ENCODE measurements at regions not wholly inside any gene's neighbourhood (a gene's known extent, or its start where the extent isn't known, plus 50 kb on each side); places are given as distances from the start of the nearest gene placed in this dataset.

DNA sequence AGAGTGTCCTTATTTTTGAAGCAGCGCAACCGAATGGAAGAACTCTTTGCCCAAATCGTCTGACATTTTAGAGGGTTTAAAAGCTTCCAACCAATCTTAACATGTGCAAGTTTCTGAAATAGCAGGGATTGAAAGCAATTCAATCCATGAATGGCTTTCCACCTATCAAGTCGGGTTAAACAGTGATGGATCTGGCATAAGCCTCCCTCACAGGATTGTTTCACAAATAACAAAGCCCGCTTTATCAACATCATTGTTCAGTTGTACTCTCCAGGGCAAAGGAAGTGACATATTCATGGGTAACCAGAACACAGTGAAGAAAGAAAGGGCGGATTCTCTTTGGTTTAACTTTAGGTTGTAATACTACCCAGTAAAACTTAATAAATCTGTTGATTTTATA is 497.3 kb downstream of the MTRR start:
- no peak for DNase-seq
- Histone ChIP-seq H3K4me3 (no peak overlapping the region), H3K9me3 (replicated peaks in 1 of 3) (no peaks in the 10 kb centered on the region), H3K4me1 (replicated peaks in 1 of 2) (no peaks in the 10 kb centered on the region), H3K27ac (no peak overlapping the region), H3K36me3 (replicated peaks in 1 of 2) (no peaks in the 10 kb centered on the region), H3K27me3 (no peaks in the 10 kb centered on the region)
- intact Hi-C loops (cut with DNase I): no loop called here
- WGBS, 4 donors: 52 to 68% (median 61%) methylated on average over 6 of the region's 6 CpGs
- TF ChIP-seq, protein P1, sequence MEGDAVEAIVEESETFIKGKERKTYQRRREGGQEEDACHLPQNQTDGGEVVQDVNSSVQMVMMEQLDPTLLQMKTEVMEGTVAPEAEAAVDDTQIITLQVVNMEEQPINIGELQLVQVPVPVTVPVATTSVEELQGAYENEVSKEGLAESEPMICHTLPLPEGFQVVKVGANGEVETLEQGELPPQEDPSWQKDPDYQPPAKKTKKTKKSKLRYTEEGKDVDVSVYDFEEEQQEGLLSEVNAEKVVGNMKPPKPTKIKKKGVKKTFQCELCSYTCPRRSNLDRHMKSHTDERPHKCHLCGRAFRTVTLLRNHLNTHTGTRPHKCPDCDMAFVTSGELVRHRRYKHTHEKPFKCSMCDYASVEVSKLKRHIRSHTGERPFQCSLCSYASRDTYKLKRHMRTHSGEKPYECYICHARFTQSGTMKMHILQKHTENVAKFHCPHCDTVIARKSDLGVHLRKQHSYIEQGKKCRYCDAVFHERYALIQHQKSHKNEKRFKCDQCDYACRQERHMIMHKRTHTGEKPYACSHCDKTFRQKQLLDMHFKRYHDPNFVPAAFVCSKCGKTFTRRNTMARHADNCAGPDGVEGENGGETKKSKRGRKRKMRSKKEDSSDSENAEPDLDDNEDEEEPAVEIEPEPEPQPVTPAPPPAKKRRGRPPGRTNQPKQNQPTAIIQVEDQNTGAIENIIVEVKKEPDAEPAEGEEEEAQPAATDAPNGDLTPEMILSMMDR (IDR thresholded peaks at IDR 0.05): no peak
- no peak for TF ChIP-seq POLR2A (IDR thresholded peaks at IDR 0.05)

DNA sequence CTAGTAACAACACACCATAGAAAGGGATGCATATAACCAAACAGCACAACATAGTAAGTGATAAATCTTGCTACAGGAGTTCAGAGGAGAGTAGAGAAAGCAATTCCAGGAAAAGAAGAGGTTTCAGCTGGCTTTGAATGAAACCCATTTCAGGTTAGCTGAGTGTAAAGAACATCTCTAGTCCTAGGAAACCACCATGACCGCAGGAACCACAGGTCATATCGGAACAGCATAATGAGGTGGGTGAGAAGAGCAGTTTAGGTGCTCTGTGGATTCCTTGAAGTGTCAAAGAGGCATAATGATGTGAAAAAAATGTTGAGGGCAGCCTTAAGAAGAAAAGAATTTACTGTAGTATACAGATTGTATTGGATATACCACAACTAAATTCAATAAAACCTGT is 507.5 kb downstream of the MTRR start:
- intact Hi-C loops (cut with DNase I): no loop called here
- WGBS, 4 donors: 44 to 87% (median 70%) methylated on average over 2 of the region's 2 CpGs

DNA sequence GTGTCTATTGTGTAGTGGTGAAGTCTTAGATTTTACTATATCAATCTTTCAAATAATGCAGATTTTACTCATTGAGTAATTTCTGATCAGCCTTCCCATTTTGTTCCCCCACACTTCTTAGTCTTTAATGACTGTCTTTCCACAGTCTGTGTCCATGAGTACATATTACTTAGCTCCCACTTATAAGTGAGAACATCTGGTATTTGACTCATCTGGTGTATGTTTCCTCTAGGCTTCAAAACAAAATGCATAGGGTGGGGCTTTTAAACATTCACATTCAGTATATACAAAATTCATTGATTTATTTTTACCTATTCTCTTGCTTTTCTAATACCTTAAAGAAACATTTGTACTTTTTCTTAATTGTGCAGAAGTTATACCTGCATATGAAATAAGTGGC is 513.0 kb downstream of the MTRR start:
- DNase-seq: no peak
- TF ChIP-seq, protein P1 (IDR thresholded peaks at IDR 0.05): no peak
- TF ChIP-seq POLR2A (IDR thresholded peaks at IDR 0.05): no peak
- intact Hi-C loops (cut with DNase I): no loop called here
- no peak overlapping the region for H3K27ac ChIP-seq
- H3K9me3 ChIP-seq (replicated peaks in 1 of 3): no peaks in the 10 kb centered on the region
- no peaks in the 10 kb centered on the region for H3K4me1 ChIP-seq (replicated peaks in 1 of 2)
- H3K4me3 ChIP-seq: no peak overlapping the region
- no peaks in the 10 kb centered on the region for H3K27me3 ChIP-seq
- no peaks in the 10 kb centered on the region for H3K36me3 ChIP-seq (replicated peaks in 1 of 2)

More for the DNA sequence above, 507.5 kb downstream of the MTRR start:
- Histone ChIP-seq H3K4me3 (no peak overlapping the region), H3K4me1 (replicated peaks in 1 of 2) (no peaks in the 10 kb centered on the region), H3K27me3 (no peaks in the 10 kb centered on the region), H3K27ac (no peak overlapping the region), H3K9me3 (replicated peaks in 1 of 3) (no peaks in the 10 kb centered on the region), H3K36me3 (replicated peaks in 1 of 2) (no peaks in the 10 kb centered on the region)
- TF ChIP-seq, protein P1 (IDR thresholded peaks at IDR 0.05): no peak
- no peak for TF ChIP-seq POLR2A (IDR thresholded peaks at IDR 0.05)
- no peak for DNase-seq

DNA sequence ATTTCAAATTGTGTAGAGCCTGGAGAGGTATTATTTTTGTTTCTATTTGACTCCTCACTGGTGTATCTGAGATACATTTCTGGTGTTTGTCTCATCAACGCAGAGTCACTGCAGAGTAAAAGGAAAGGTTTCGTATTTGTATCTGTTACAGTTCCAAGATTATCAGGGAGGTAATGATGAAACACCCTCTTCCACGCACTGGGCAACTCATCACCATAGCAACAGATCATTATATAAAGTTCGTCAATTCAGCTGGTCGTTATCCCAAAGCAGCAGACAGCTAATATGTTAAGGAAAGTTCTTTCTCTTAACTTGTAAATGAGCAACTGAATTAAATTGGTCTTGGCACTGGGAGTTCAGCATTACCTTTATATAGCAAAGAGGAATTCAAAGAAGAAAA is 513.5 kb downstream of the MTRR start:
- intact Hi-C loops (cut with DNase I): no loop called here
- no peak overlapping the region for H3K4me3 ChIP-seq
- no peaks in the 10 kb centered on the region for H3K36me3 ChIP-seq (replicated peaks in 1 of 2)
- no peaks in the 10 kb centered on the region for H3K4me1 ChIP-seq (replicated peaks in 1 of 2)
- 67 to 84% (median 75%) methylated on average over 5 of the region's 5 CpGs for WGBS, 4 donors
- H3K27ac ChIP-seq: no peak overlapping the region
- DNase-seq: no peak
- H3K27me3 ChIP-seq: no peaks in the 10 kb centered on the region
- H3K9me3 ChIP-seq (replicated peaks in 1 of 3): no peaks in the 10 kb centered on the region
- TF ChIP-seq, protein P1 (IDR thresholded peaks at IDR 0.05): no peak
- TF ChIP-seq POLR2A (IDR thresholded peaks at IDR 0.05): no peak
